ENCODE measurements at regions not wholly inside any gene's neighbourhood (a gene's known extent, or its start where the extent isn't known, plus 50 kb on each side); places are given as distances from the start of the nearest gene placed in this dataset.

- Mint-ChIP-seq H3K4me1 (peaks cover 46 to 67% of the 10 kb centered on the region in 2 experiments), H3K27ac (no peak overlapping the region), H3K4me3 (no peak overlapping the region), H3K9me3 (peaks cover 6 to 9% of the 10 kb centered on the region in 2 experiments; a peak in 4 of 5 replicates), H3K36me3 (ENCODE audit: insufficient read depth in 1 of 3, low read depth in 3 of 3) (peaks cover 0 to 25% (median 3%) of the 10 kb centered on the region in 3 experiments; a peak in 4 of 7 replicates), H3K27me3 (ENCODE audit: low read depth) (peaks cover 1% of the 10 kb centered on the region; the same call in 1 of the 2 replicates)
- Histone ChIP-seq H2AFZ (ENCODE audit: low read length) (no peak overlapping the region), H2BK120ac (ENCODE audit: low read depth, low read length, poor library complexity, severe bottlenecking) (peak overlapping the region; percentile 38), H3K9ac (ENCODE audit: extremely low read depth, insufficient read length, low read length) (no peak overlapping the region), H2BK20ac (ENCODE audit: low read depth, low read length, poor library complexity, severe bottlenecking) (no peak overlapping the region), H2BK12ac (ENCODE audit: insufficient read length, low read depth, low read length) (no peak overlapping the region), H3K79me1 (ENCODE audit: insufficient read depth, low read depth, low read length, poor library complexity, severe bottlenecking) (no peaks in the 10 kb centered on the region), H2BK15ac (ENCODE audit: low read depth, low read length) (no peak overlapping the region; the same call in 1 of the 2 replicates), H3K4me1 (ENCODE audit: insufficient read depth, low read length) (peaks cover 4% of the 10 kb centered on the region), H2BK5ac (ENCODE audit: insufficient read length, low read length) (no peak overlapping the region), H4K91ac (ENCODE audit: insufficient read length, low read depth, low read length) (no peak overlapping the region), H4K5ac (ENCODE audit: insufficient read length, low read depth, low read length) (no peak overlapping the region), H4K8ac (replicated peaks; ENCODE audit: insufficient read length, low read depth, low read length) (no peak overlapping the region), H3K4ac (ENCODE audit: low read depth, low read length) (no peak overlapping the region), H3K79me2 (ENCODE audit: insufficient read depth, low read length) (no peaks in the 10 kb centered on the region), H3K56ac (ENCODE audit: insufficient read length, low read depth, low read length) (no peak overlapping the region), H3K14ac (ENCODE audit: insufficient read depth, low read length) (no peak overlapping the region), H3K27me3 (ENCODE audit: insufficient read depth, low read length) (no peaks in the 10 kb centered on the region), H3K4me2 (ENCODE audit: insufficient read depth, insufficient read length, low read length) (no peak overlapping the region), H3T11ph (ENCODE audit: low read length) (no peak overlapping the region), H3K9me3 (ENCODE audit: control insufficient read depth, low read depth, low read length) (no peaks in the 10 kb centered on the region), H3K18ac (ENCODE audit: insufficient read length, low read depth, low read length) (no peak overlapping the region), H3K23ac (ENCODE audit: insufficient read length, low read depth, low read length) (no peak overlapping the region), H3K23me2 (ENCODE audit: insufficient read length, low read depth, low read length, poor library complexity, severe bottlenecking) (no peaks in the 10 kb centered on the region), H3K27ac (ENCODE audit: insufficient read length, low read depth, low read length) (no peak overlapping the region), H2AK5ac (ENCODE audit: insufficient read length, low read length) (no peak overlapping the region), H4K20me1 (ENCODE audit: control insufficient read depth, insufficient read depth, insufficient read length) (no peaks in the 10 kb centered on the region)
- no peak for DNase-seq
- TF ChIP-seq CTCF (conservative IDR thresholded peaks at IDR 0.05) = no peak
- no CpG with 5 or more reads among the region's 8 CpGs for WGBS (ENCODE audit: extremely low coverage, insufficient read length, low lambda C conversion rate)
Observed at GRCh38 chr10:111131168-111131799, 54.5 kb downstream of the ADRA2A start.
